ENCODE measurements at regions not wholly inside any gene's neighbourhood (a gene's known extent, or its start where the extent isn't known, plus 50 kb on each side); places are given as distances from the start of the nearest gene placed in this dataset.

DNA sequence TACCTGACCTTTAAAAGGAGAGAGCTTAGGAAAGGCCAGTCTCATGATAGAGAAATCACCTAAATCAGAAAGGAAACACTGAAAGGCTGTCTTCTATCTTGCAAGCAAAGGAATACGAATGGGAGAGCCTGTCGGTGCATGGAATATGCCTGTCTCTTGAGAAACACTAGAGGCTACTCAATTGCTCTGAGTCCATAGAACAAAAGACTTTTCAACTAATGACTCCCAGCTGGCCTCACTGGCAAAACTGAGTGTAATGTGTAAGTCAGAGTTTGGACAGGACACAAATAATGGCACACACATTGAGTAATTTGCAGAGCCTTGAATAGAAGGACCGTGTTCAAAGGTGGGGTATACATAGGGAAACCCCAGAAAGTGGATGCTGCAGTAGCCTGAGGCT, 171.0 kb upstream of the ARHGAP20 start:
- intact Hi-C loops (cut with DNase I): no loop called here
- Histone ChIP-seq H3K9me3 (no peaks in the 10 kb centered on the region), H3K27ac (no peak overlapping the region), H3K4me3 (no peak overlapping the region), H3K27me3 (replicated peaks; ENCODE audit: insufficient read depth) (no peaks in the 10 kb centered on the region), H3K36me3 (no peaks in the 10 kb centered on the region), H3K4me1 (replicated peaks) (no peaks in the 10 kb centered on the region)
- 62% methylated on average over 3 of the region's 3 CpGs for WGBS
- DNase-seq (ENCODE audit: low spot score): no peak
- TF ChIP-seq, protein P1, sequence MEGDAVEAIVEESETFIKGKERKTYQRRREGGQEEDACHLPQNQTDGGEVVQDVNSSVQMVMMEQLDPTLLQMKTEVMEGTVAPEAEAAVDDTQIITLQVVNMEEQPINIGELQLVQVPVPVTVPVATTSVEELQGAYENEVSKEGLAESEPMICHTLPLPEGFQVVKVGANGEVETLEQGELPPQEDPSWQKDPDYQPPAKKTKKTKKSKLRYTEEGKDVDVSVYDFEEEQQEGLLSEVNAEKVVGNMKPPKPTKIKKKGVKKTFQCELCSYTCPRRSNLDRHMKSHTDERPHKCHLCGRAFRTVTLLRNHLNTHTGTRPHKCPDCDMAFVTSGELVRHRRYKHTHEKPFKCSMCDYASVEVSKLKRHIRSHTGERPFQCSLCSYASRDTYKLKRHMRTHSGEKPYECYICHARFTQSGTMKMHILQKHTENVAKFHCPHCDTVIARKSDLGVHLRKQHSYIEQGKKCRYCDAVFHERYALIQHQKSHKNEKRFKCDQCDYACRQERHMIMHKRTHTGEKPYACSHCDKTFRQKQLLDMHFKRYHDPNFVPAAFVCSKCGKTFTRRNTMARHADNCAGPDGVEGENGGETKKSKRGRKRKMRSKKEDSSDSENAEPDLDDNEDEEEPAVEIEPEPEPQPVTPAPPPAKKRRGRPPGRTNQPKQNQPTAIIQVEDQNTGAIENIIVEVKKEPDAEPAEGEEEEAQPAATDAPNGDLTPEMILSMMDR (IDR thresholded peaks at IDR 0.05): no peak
- TF ChIP-seq POLR2AphosphoS5 (IDR thresholded peaks at IDR 0.05) (no peak), POLR2A (IDR thresholded peaks at IDR 0.05) (no peak)

DNA sequence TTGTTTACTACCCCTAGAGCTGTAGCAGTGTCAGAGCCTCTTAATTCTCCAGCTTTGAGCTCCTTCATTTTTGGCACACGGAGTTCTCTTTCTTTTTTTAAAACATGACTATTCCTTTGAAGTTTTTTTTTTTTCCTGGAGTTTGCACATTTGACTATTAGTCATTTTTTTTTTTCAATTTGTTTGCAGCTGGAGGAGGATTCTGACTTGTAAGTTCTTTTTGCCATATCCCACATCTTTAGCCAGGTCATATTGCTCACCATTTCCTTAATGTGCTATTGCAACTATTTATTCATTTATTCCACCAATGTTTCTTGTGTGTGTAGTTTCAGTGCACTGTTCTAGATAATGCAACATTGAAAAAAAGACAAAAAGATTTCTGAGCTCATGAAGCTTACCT, 166.3 kb upstream of the ARHGAP20 start:
- H3K4me1 ChIP-seq (replicated peaks): no peaks in the 10 kb centered on the region
- intact Hi-C loops (cut with DNase I): no loop called here
- H3K27ac ChIP-seq: no peak overlapping the region
- H3K36me3 ChIP-seq: no peaks in the 10 kb centered on the region
- 13% methylated on average over 1 of the region's 1 CpG for WGBS
- DNase-seq (ENCODE audit: low spot score): no peak
- no peak overlapping the region for H3K4me3 ChIP-seq
- H3K27me3 ChIP-seq (replicated peaks; ENCODE audit: insufficient read depth): no peaks in the 10 kb centered on the region
- no peaks in the 10 kb centered on the region for H3K9me3 ChIP-seq
- TF ChIP-seq, protein P1 (IDR thresholded peaks at IDR 0.05): no peak
- TF ChIP-seq POLR2AphosphoS5 (IDR thresholded peaks at IDR 0.05): no peak
- TF ChIP-seq POLR2A (IDR thresholded peaks at IDR 0.05): no peak

DNA sequence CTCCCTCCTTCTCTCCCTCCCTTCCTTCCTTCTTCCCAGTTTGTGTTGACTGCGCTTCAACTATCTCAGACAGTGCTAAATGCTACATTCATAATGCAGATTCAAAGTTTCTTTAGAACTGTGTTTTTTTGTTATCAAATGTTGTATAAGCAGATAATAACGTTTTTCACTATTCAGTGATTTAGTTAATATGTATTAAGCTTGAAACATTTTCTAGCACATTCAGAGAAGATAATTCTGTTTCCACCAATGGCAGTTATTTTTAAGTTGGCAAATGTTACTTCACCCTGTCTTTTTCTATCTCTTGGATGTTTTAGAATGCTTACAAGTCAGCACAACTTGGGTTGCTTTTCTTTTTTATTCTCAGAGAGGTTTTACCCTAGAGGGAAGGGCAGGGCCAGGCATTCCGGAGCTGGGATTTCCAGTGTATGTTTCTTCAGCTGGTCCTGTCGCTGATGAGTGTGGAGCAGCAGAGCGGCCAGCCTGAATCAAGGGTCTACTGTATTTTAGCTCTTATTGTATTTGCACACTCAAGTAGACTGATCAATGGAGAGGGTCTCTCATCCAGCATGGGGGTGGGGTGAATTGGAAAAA, 162.3 kb upstream of the ARHGAP20 start:
- H3K27me3 ChIP-seq (replicated peaks; ENCODE audit: insufficient read depth): no peaks in the 10 kb centered on the region
- H3K36me3 ChIP-seq: no peaks in the 10 kb centered on the region
- H3K27ac ChIP-seq: no peak overlapping the region
- no peak for DNase-seq (ENCODE audit: low spot score)
- TF ChIP-seq POLR2A (IDR thresholded peaks at IDR 0.05): no peak
- TF ChIP-seq, protein P1 (IDR thresholded peaks at IDR 0.05): no peak
- TF ChIP-seq POLR2AphosphoS5 (IDR thresholded peaks at IDR 0.05): no peak
- WGBS: 67% methylated on average over 5 of the region's 5 CpGs
- no peaks in the 10 kb centered on the region for H3K9me3 ChIP-seq
- intact Hi-C loops (cut with DNase I): no loop called here
- H3K4me1 ChIP-seq (replicated peaks): no peaks in the 10 kb centered on the region
- no peak overlapping the region for H3K4me3 ChIP-seq

DNA sequence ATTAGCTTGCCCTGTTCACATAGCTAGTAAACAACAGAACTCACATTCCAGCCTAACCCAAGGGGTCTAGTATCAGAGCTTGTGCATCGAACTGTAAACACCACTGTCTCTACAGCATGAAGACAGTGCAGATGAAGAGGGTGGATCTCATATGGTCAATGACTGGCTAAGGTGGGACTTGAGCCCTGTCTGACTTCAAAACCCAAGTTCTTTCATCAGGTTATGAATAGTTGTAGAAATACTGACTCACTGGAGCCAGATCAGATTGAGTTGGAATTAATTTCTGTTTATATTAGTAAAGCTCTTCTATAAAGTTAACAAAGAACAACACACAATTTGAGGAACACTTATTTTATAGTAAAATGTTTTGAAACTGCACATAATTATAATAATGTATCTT, 161.7 kb upstream of the ARHGAP20 start:
- no peaks in the 10 kb centered on the region for H3K27me3 ChIP-seq (replicated peaks; ENCODE audit: insufficient read depth)
- no peak overlapping the region for H3K4me3 ChIP-seq
- no peak overlapping the region for H3K27ac ChIP-seq
- 73% methylated on average over 1 of the region's 1 CpG for WGBS
- no peaks in the 10 kb centered on the region for H3K9me3 ChIP-seq
- no peaks in the 10 kb centered on the region for H3K4me1 ChIP-seq (replicated peaks)
- intact Hi-C loops (cut with DNase I): no loop called here
- DNase-seq (ENCODE audit: low spot score): no peak
- H3K36me3 ChIP-seq: no peaks in the 10 kb centered on the region
- TF ChIP-seq, protein P1 (IDR thresholded peaks at IDR 0.05): no peak
- TF ChIP-seq POLR2AphosphoS5 (IDR thresholded peaks at IDR 0.05) (no peak), POLR2A (IDR thresholded peaks at IDR 0.05) (no peak)

DNA sequence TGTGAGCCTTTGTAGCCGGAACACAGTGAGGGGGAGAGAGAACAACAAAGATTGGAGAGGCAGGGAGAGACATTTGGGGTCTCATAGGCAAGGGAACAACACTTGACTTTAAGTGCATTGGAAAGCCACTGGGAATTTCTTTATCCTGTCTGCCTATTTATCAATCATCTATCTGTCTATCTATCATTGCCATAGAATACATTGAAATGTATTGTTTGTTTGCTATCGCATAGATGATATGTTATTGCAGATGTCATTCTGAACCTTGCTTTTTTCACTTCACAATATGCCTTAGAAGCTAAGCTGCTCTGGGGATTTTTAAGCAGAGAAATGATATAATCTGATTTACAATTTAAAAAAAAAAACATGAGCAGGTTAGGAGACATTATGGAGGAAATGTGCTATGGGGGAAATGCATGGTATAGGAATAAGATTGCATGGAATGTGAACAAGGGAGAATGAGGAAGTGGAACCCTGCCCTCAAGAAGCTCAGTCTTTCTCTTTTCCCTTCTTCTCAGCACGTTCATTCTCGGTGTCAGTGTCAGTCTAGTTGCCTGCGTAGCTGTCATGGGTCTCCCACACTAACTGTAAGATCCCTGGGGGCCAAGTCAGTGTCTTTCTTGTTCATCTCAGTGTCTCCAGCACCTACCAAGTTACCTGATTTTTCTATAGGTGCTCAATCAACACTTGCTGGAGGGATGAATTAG, 158.7 kb upstream of the ARHGAP20 start:
- no peak overlapping the region for H3K27ac ChIP-seq
- 73% methylated on average over 5 of the region's 5 CpGs for WGBS
- H3K36me3 ChIP-seq: no peaks in the 10 kb centered on the region
- intact Hi-C loops (cut with DNase I): no loop called here
- H3K4me1 ChIP-seq (replicated peaks): no peaks in the 10 kb centered on the region
- no peaks in the 10 kb centered on the region for H3K27me3 ChIP-seq (replicated peaks; ENCODE audit: insufficient read depth)
- no peaks in the 10 kb centered on the region for H3K9me3 ChIP-seq
- H3K4me3 ChIP-seq: no peak overlapping the region
- TF ChIP-seq POLR2AphosphoS5 (IDR thresholded peaks at IDR 0.05) (no peak), POLR2A (IDR thresholded peaks at IDR 0.05) (no peak)
- TF ChIP-seq, protein P1 (IDR thresholded peaks at IDR 0.05): no peak
- DNase-seq (ENCODE audit: low spot score): no peak
